H1 (cell line): ENCODE measurements at regions not wholly inside any gene's neighbourhood (a gene's known extent, or its start where the extent isn't known, plus 50 kb on each side); places are given as distances from the start of the nearest gene placed in this dataset.

ENCODE experiments used
- CTCF ChIA-PET: fragments of 300-600 bp; sonication (Branson Sonifier 250); formaldehyde crosslinking; loops from one replicate; lab custom pipeline; 2021; ENCODE audit not compliant: partially characterized antibody; lab: Charles Lee
- POLR2A ChIA-PET: fragments of 300-600 bp; sonication (Branson Sonifier 250); formaldehyde crosslinking; loops from one replicate; lab custom pipeline; 2021; ENCODE audit warnings: inconsistent platforms; ENCODE audit not compliant: partially characterized antibody; lab: Charles Lee
- DNase-seq, 2 experiments: peaks; one replicate each; pipeline versions ENCODE4 v3.0.0 to v3.0.0-alpha.2; 2010 to 2022; ENCODE audit warnings: low spot score in 2 of 2, low read depth in 1 of 2, mixed read lengths in 1 of 2
- FAIRE-seq: peaks from 2 replicates; lab custom pipeline; 2011; peaks lifted over from hg19 to GRCh38; lab: Jason Lieb, UNC
- H2AFZ ChIP-seq: 2 replicates; pipeline ENCODE4 v1.8.1; 2012; ENCODE audit warnings: low read length, inconsistent platforms
- H2AK5ac ChIP-seq: 2 replicates; pipeline ENCODE4 v1.6.1; 2013; ENCODE audit warnings: low read depth, low read length
- H2BK120ac ChIP-seq: replicated peaks from 2 replicates; pipeline ENCODE3; 2013; ENCODE audit warnings: low read depth, low read length, inconsistent platforms
- H2BK12ac ChIP-seq: 2 replicates; pipeline ENCODE4 v1.6.1; 2013; ENCODE audit warnings: low read depth, low read length
- H2BK15ac ChIP-seq: 2 replicates; pipeline ENCODE4 v1.6.1; 2013; ENCODE audit warnings: low read length
- H2BK20ac ChIP-seq: 2 replicates; pipeline ENCODE4 v1.6.1; 2013; ENCODE audit warnings: low read length
- H2BK5ac ChIP-seq: 2 replicates; pipeline ENCODE4 v1.6.1; 2013; ENCODE audit warnings: low read depth, low read length
- H3K14ac ChIP-seq: 2 replicates; pipeline ENCODE4 v1.6.1; 2013; ENCODE audit warnings: inconsistent platforms; ENCODE audit not compliant: insufficient read length
- H3K18ac ChIP-seq: 2 replicates; pipeline ENCODE4 v1.6.1; 2013; ENCODE audit warnings: low read length; ENCODE audit errors: extremely low read depth
- H3K23ac ChIP-seq: 2 replicates; pipeline ENCODE4 v1.6.1; 2013; ENCODE audit warnings: inconsistent platforms; ENCODE audit not compliant: insufficient read length
- H3K23me2 ChIP-seq: 2 replicates; pipeline ENCODE4 v1.6.1; 2013; ENCODE audit warnings: low read depth, low read length
- H3K27ac ChIP-seq: 2 replicates; pipeline ENCODE4 v1.6.1; 2011; ENCODE audit warnings: low read depth, low read length, inconsistent platforms
- H3K27me3 ChIP-seq, 4 experiments: replicated peaks in 1 of 4; 1 replicate in 1 of 4; 2 replicates in 3 of 4; pipeline versions ENCODE4 v1.6.1 to v1.8.1; 2011 to 2013; ENCODE audit warnings: low read length in 3 of 4, mild to moderate bottlenecking in 3 of 4, inconsistent platforms in 2 of 4, mixed read lengths in 2 of 4, moderate library complexity in 1 of 4; ENCODE audit not compliant: control insufficient read depth in 3 of 4, insufficient read depth in 3 of 4; ENCODE audit errors: extremely low read depth in 1 of 4
- H3K36me3 ChIP-seq, 4 experiments: 2 replicates each; pipeline versions ENCODE4 v1.6.1 to v1.8.1; 2011 to 2013; ENCODE audit warnings: mild to moderate bottlenecking in 4 of 4, low read length in 3 of 4, moderate library complexity in 2 of 4, control low read depth in 1 of 4, inconsistent platforms in 1 of 4; ENCODE audit not compliant: insufficient read depth in 4 of 4, control insufficient read depth in 2 of 4
- H3K4ac ChIP-seq: replicated peaks from 2 replicates; pipeline ENCODE3; 2013; ENCODE audit warnings: low read length, low read depth, mixed read lengths, inconsistent platforms; ENCODE audit not compliant: insufficient read length
- H3K4me1 ChIP-seq, 4 experiments: replicated peaks in 1 of 4; 1 replicate in 1 of 4; 2 replicates in 3 of 4; pipeline versions ENCODE4 v1.6.1 to v1.8.1; 2011 to 2013; ENCODE audit warnings: low read length in 3 of 4, inconsistent platforms in 2 of 4, mixed read lengths in 1 of 4; ENCODE audit not compliant: insufficient read depth in 4 of 4, control insufficient read depth in 3 of 4
- H3K4me2 ChIP-seq, 2 experiments: 2 replicates each; pipeline versions ENCODE4 v1.6.1 to v1.8.1; 2011 to 2013; ENCODE audit warnings: low read depth in 2 of 2, low read length in 2 of 2, control low read depth in 1 of 2, inconsistent platforms in 1 of 2, mild to moderate bottlenecking in 1 of 2; ENCODE audit not compliant: insufficient read depth in 1 of 2
- H3K4me3 ChIP-seq, 4 experiments: fragments of 200-600, 300-600 bp in 1 of 4; sonication (generic), shearing (Covaris generic), sonication (Bioruptor Twin) in 1 of 4; 2 replicates each; pipeline versions ENCODE4 v1.5.1 to v1.8.1; 2011 to 2016; ENCODE audit warnings: low read length in 4 of 4, low read depth in 3 of 4, control low read depth in 2 of 4, inconsistent platforms in 2 of 4, mild to moderate bottlenecking in 2 of 4, mixed read lengths in 1 of 4, moderate library complexity in 1 of 4; ENCODE audit not compliant: insufficient read depth in 2 of 4; ENCODE audit errors: extremely low read depth in 1 of 4
- H3K56ac ChIP-seq: replicated peaks from 2 replicates; pipeline ENCODE3; 2013; ENCODE audit warnings: low read depth, mild to moderate bottlenecking, mixed read lengths, low read length, inconsistent platforms; ENCODE audit not compliant: insufficient read length
- H3K79me1 ChIP-seq: 2 replicates; pipeline ENCODE4 v1.6.1; 2013; ENCODE audit warnings: low read depth, low read length, control low read depth
- H3K79me2 ChIP-seq, 2 experiments: 2 replicates each; pipeline versions ENCODE4 v1.6.1 to v1.8.1; 2012 to 2013; ENCODE audit warnings: low read length in 2 of 2, mild to moderate bottlenecking in 2 of 2, inconsistent platforms in 1 of 2; ENCODE audit not compliant: insufficient read depth in 2 of 2, control insufficient read depth in 1 of 2
- H3K9ac ChIP-seq, 4 experiments: replicated peaks in 1 of 4; 1 replicate in 1 of 4; 2 replicates in 3 of 4; pipeline versions ENCODE4 v1.6.1 to v1.8.1; 2011 to 2013; ENCODE audit warnings: low read depth in 3 of 4, low read length in 3 of 4, control low read depth in 2 of 4, mild to moderate bottlenecking in 2 of 4, moderate library complexity in 2 of 4, inconsistent platforms in 1 of 4; ENCODE audit errors: extremely low read depth in 1 of 4
- H3K9me3 ChIP-seq, 2 experiments: 2 replicates each; pipeline versions ENCODE4 v1.6.1 to v1.8.1; 2012 to 2013; ENCODE audit warnings: mild to moderate bottlenecking in 2 of 2, moderate library complexity in 2 of 2, control low read depth in 1 of 2, inconsistent platforms in 1 of 2, low read depth in 1 of 2, low read length in 1 of 2, mixed read lengths in 1 of 2; ENCODE audit not compliant: insufficient read depth in 2 of 2
- H4K20me1 ChIP-seq, 2 experiments: replicated peaks in 1 of 2; 2 replicates each; pipeline versions ENCODE3 to v1.8.1; 2011 to 2013; ENCODE audit warnings: inconsistent platforms in 2 of 2, low read length in 2 of 2, mild to moderate bottlenecking in 1 of 2; ENCODE audit not compliant: insufficient read depth in 2 of 2, control insufficient read depth in 1 of 2
- H4K5ac ChIP-seq: 2 replicates; pipeline ENCODE4 v1.6.1; 2013; ENCODE audit warnings: low read length, low read depth, mixed read lengths, inconsistent platforms; ENCODE audit not compliant: insufficient read length
- H4K8ac ChIP-seq: 2 replicates; pipeline ENCODE4 v1.8.0; 2013; ENCODE audit warnings: mild to moderate bottlenecking, moderate library complexity, low read length, inconsistent platforms; ENCODE audit not compliant: insufficient read depth; ENCODE audit errors: extremely low read depth
- H4K91ac ChIP-seq: replicated peaks from 2 replicates; pipeline ENCODE3; 2013; ENCODE audit warnings: low read length, mixed read lengths, inconsistent platforms; ENCODE audit not compliant: insufficient read length
- BRCA1 ChIP-seq: IDR thresholded peaks from 2 replicates; pipeline ENCODE4 v1.6.1; 2012; ENCODE audit warnings: low read depth, low read length, improper control_type of control experiment
- CTCF ChIP-seq, 3 experiments: IDR thresholded peaks; 1 replicate in 2 of 3; 2 replicates in 1 of 3; pipeline versions ENCODE4 v1.5.1 to v1.6.1; 2011; ENCODE audit warnings: low read length in 3 of 3, mild to moderate bottlenecking in 3 of 3, inconsistent platforms in 2 of 3, low read depth in 1 of 3, moderate library complexity in 1 of 3; ENCODE audit not compliant: insufficient read depth in 1 of 3; ENCODE audit errors: control extremely low read depth in 1 of 3
- KDM5A ChIP-seq: fragments of 200-600 bp; IDR thresholded peaks from 2 replicates; pipeline ENCODE4 v1.7.1; 2012; ENCODE audit warnings: mild to moderate bottlenecking, low read length, inconsistent platforms, mixed read lengths
- RAD21 ChIP-seq, 2 experiments: IDR thresholded peaks in 1 of 2; conservative IDR thresholded peaks in 1 of 2; 2 replicates each; pipeline ENCODE4 v1.6.1; 2011; ENCODE audit warnings: low read depth in 2 of 2, low read length in 2 of 2, improper control_type of control experiment in 1 of 2, inconsistent platforms in 1 of 2, mild to moderate bottlenecking in 1 of 2, moderate library complexity in 1 of 2
- WGBS, 2 experiments: shearing (Covaris generic) in 1 of 2; methylation state at CpG; one replicate each; pipeline versions ENCODE4 v1.1.6 to v1.1.7; 2013 to 2015; ENCODE audit warnings: low lambda C conversion rate in 2 of 2, mixed read lengths in 2 of 2, inconsistent platforms in 1 of 2, low coverage in 1 of 2, missing lambda C conversion rate in 1 of 2; ENCODE audit not compliant: insufficient replicate concordance in 2 of 2, insufficient coverage in 1 of 2, insufficient read length in 1 of 2; ENCODE audit errors: extremely low coverage in 1 of 2, missing lambda C conversion rate in 1 of 2; 5-methylcytosine and 5-hydroxymethylcytosine counted together

GRCh38 chr5:77867194-77867691 lies 91.1 kb upstream of the TBCA start:
- no peak overlapping the region for H3K56ac ChIP-seq
- H2AFZ ChIP-seq: no peak overlapping the region
- H3K23ac ChIP-seq: no peak overlapping the region
- CTCF ChIA-PET: interaction anchor here (0.7 to 1.5 kb wide), 5 partner anchors 10 to 92 kb away, joined by 3 to 5 read pairs (median 3); no protein-coding TSS in a partner anchor
- H3K4me3 ChIP-seq: no peak overlapping the region
- no peak overlapping the region for H2BK120ac ChIP-seq
- TF ChIP-seq RAD21 (IDR thresholded peaks at IDR 0.05 in 1 of 2, conservative IDR thresholded peaks at IDR 0.05 in 1 of 2; ENCODE audit: low read depth in 2 of 2, low read length in 2 of 2): 0 out of 4 replicates have a peak, but pooled peaks of 1 of the 2 experiments have one; percentile 11
- TF ChIP-seq BRCA1: no peak
- no peak for TF ChIP-seq KDM5A
- peak in 1 of 3 experiments; percentile 11; a peak in 1 of 4 replicates for TF ChIP-seq CTCF (IDR thresholded peaks at IDR 0.05; ENCODE audit: control extremely low read depth in 1 of 3, insufficient read depth in 1 of 3, low read depth in 1 of 3, low read length in 3 of 3)
- TF ChIP-seq, all 59 proteins: peak for 2
- no peak for FAIRE-seq
- no peak overlapping the region for H2BK12ac ChIP-seq
- no peak overlapping the region for H3K14ac ChIP-seq
- H2AK5ac ChIP-seq: no peak overlapping the region
- H3K79me2 ChIP-seq: no peaks in the 10 kb centered on the region
- H4K8ac ChIP-seq: no peak overlapping the region
- no peak overlapping the region for H3K27ac ChIP-seq
- no peak overlapping the region for H2BK5ac ChIP-seq
- no peak overlapping the region for H3K4me2 ChIP-seq
- H3K18ac ChIP-seq: no peak overlapping the region
- H3K36me3 ChIP-seq: no peaks in the 10 kb centered on the region
- no peak overlapping the region for H4K5ac ChIP-seq
- H3K27me3 ChIP-seq: peaks cover 0 to under 1% (median under 1%) of the 10 kb centered on the region in 4 experiments; a peak in 4 of 7 replicates
- H3K9me3 ChIP-seq: no peaks in the 10 kb centered on the region
- H2BK20ac ChIP-seq: no peak overlapping the region
- no peak overlapping the region for H2BK15ac ChIP-seq
- H3K4me1 ChIP-seq: no peaks in the 10 kb centered on the region; a peak in 1 of 7 replicates
- no peak overlapping the region for H3K9ac ChIP-seq
- POLR2A ChIA-PET: no interaction called here
- 86% methylated on average over 2 of the region's 2 CpGs; no CpG with 5 or more reads in 1 of the 2 experiments for WGBS, 2 experiments
- no peak overlapping the region for H4K91ac ChIP-seq
- no peaks in the 10 kb centered on the region for H3K23me2 ChIP-seq
- no peaks in the 10 kb centered on the region for H4K20me1 ChIP-seq
- no peak overlapping the region for H3K4ac ChIP-seq
- H3K79me1 ChIP-seq: no peaks in the 10 kb centered on the region
- DNase-seq: no peak
